GM21786 (cell line): ENCODE measurements at regions not wholly inside any gene's neighbourhood (a gene's known extent, or its start where the extent isn't known, plus 50 kb on each side); places are given as distances from the start of the nearest gene placed in this dataset.

ENCODE experiments used
- ATAC-seq: cut with Tn5 transposase; IDR thresholded peaks from one replicate; pipeline ENCODE4 v1.9.1; 2021; ENCODE audit not compliant: unreplicated experiment

DNA sequence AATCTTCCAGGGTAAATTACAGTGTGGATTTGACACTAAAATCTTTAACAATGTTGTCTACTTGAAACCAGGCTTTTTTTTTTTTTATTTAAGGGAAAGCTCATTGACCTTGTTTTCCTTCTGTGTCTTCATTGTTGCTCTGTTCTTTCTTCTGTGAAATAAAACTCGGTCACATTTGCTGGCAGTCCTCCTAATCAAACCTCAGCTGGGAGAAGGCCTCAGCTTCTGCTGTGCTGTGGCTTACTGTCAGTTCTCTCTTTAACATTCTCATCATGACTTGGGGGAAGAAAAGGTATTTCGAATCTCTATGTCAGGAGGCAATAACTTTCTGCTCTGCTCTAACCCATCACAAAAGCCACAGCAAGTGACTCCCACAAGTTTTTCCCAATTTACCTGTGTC lies 268.9 kb downstream of the ZNF608 start:
- no peak for ATAC-seq

GRCh38 chr5:124477062-124477461 lies 269.4 kb downstream of the ZNF608 start:
- ATAC-seq: no peak

DNA sequence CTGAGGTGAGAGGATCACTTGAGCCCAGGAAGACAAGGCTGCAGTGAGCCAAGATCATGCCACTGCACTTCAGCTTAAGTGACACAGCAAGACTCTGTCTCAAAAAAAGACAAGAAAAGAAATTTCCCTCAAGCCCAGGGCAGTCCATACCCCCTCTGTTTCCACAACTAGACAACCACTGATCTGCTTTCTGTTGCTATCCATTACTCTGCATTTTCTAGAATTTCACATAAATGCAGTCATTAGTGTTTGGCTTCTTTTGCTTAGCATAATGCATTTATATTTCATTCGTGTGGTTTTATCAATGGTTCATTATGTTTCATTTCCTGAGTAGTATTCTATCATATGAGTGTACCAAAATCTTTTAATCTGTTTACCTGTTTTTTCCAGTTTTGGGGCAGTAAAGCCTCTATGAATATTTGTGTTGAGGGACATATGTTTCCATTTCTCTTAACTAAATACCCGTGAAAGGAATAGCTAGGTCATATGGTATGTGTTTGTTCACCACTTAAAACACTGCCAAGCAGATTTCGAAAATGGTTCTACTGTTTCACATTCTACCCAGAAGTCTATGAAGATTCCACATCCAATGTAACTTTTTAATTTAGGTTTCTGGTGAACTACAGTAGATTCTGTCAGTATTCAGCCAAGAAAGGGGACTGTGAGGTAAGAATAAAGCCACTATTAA lies 271.8 kb downstream of the ZNF608 start:
- no peak for ATAC-seq

DNA sequence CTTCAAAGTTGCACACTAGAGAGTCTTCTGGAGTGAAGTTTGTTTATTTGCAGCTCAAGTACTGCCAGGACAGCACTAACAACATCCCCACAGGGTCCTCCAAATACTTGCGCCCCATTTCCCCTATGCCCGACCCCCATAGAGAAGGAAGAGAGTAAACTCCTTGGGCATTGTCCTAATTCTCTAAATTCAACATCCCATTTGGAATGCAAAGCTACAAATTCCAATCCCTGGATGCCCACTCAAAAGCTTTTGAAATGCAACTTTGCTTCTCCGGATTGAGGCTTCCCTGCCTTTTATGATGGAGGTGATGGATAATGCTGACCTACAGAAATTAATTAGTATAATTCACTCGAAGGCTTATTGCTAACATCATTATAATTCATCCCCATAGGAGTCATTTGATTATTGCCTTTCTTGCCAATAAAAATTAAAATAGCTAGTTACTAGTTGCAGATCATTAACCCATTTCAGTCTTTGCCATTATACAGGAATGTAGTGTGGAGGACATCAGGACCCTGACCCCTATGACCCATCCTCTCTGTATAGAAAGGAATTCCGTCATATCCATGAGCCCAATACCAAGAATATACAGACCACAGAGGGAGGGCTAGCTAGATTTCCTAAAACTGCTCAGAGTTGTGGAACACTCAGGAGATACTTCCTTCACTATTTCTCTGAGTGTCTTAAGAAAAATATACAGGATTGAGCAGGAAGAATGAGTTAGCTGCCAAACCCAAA lies 277.6 kb downstream of the ZNF608 start:
- ATAC-seq: no peak

- no peak for ATAC-seq
These were observed 278.7 kb downstream of the ZNF608 start for GRCh38 chr5:124467745-124468144.

DNA sequence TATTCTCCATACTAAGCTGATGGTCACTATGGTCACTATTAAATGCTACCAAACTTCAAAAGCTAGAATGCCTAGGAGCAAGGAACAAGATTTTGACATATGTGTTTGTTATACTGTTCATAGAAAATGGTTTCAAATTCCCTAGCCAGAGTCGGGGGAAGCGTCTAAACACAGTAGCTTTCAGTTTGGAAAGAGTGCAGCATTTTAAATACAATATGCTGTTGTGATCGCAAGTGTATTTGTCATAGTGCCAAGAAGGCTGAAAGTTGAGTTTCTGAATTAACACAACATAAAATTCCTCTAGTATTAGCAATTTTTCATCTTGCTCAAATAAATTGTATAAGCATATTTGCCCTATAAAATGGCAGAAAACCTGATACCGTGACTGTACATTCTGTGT lies 280.4 kb downstream of the ZNF608 start:
- ATAC-seq: no peak

GRCh38 chr5:124463851-124464250 lies 282.6 kb downstream of the ZNF608 start:
- no peak for ATAC-seq

DNA sequence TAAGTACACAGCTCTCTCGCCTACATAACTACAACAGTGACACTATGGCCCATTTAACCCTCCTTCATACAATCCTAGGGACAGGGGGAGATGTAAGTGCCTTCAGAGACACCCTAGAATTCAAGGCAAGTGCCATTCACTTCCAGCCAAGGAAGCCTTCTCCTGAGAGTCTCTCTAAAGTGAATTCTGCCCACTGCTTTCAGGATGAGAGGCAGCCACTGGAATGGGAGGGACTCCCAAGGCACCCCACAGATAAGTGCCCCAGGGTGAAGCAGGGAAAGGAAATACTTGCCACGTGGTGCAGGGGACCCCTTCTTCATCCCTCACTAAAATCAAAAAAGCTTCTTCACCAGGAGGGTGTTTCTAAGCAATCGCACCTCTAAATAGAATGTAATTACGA lies 283.7 kb downstream of the ZNF608 start:
- ATAC-seq: no peak

DNA sequence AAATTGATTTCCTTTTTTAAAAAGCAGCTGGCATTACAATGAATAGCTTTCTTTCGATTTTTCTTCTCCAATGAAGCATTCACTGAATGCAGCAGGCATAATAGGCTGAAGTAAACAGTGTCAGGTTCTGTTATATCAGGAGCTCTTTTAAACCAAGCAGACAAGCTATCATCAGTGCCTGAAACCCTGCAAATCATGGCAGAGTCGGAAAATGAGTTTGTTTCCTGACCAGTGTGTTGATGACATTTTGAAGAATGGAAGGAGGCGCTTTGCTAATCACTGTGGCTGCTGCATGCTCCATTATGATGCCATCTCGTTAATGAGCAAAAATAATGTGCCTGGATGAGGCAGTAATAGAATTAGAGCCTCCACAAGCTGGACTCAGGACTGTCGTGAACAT lies 284.5 kb downstream of the ZNF608 start:
- no peak for ATAC-seq

DNA sequence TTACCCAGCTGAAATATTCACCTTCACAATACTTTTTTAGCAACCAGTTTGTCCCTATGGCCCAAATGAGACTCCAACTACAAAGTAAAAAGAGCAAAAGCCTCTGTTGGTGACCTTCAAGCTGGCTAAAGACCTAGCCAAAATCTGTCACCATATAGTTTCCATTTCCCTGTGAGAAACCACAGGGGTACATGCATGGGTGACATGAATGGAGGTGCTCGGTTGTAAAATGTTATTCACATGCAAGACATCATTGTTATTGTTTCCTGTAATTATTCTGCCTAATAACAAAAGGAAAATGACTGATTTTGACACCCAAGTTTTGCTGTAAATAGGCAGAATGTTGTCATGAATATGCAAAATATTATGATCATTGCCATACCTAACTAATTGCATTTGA lies 285.3 kb downstream of the ZNF608 start:
- no peak for ATAC-seq

- ATAC-seq: no peak
These were observed 285.8 kb downstream of the ZNF608 start for GRCh38 chr5:124460642-124461041.

DNA sequence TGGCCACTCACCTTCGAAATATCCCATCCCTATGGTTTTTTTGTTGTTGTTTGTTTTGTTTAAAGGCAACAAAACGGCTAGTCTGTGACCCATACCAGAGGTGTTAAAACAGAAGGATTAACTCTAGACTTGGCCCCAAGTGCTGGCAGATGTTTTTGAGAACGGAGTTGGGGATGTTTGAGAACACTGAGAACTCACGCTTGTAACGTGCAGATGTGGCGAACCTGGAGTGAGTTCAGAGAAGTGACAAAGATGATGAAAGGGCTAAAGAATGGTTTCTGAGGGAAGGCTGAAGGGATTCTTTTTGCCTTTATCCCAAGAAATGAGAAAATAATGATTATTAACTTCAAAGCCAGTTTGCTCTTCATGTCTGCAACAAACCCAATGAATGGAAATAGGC lies 286.5 kb downstream of the ZNF608 start:
- no peak for ATAC-seq

DNA sequence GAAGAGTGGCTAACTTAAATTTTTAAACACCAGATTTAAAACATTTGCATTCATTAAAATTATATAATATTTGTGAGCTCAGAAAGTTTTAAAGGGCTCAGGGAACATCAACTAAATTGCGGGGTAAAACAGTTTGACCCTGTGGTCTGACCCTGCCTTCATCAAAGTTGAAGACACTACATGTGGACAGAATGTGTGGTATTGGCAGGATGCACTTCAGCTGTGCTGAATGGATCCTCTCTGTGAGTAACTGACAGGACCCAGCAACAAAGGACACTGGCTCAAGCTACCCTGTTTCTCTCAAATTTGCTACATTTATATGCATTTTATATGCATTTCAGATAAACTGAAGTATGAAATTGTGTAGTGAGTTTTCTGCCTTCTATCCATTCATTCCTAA lies 288.5 kb downstream of the ZNF608 start:
- ATAC-seq: no peak

GRCh38 chr5:124457101-124457500 lies 289.3 kb downstream of the ZNF608 start:
- ATAC-seq: no peak

GRCh38 chr5:124456249-124456648 lies 290.2 kb downstream of the ZNF608 start:
- no peak for ATAC-seq

GRCh38 chr5:124454081-124454480 lies 292.4 kb downstream of the ZNF608 start:
- no peak for ATAC-seq

DNA sequence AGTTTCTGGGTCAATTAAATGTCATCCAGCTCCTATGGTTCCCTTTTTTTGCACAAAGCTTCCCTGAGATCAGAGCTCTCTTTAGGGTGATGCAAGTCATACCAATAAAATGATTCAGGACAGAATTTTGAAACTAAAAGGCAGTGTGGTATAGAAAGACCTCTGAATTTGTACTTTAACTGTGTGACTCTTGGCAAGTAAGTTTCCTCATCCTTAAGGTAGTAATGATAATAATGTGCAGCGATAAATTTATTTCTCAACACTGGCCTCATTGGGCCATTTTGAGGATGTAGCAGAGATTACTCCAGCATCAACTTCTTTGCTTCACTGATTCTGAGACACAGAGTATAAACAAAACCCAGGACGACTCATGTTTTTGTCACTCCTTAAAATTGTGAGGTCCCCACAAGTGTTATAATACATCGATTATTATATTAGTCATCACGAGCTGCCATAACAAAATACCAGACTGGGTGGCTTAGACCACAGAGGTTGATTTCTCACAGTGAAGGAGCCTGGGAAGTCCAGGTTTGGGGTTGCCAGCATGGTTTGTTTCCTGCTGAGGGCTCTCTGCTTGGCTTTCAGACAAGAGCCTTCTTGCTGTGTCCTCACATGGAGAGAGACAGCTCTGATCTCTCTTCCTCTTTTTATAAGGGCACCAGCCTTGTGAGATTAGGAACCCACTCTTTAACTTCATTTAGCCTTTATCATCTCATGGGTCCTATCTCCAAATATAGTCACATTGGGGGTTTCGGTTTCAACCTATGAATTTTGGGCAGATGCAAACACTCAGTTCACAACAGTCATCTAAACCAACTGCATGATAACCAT lies 293.0 kb downstream of the ZNF608 start:
- ATAC-seq: peak; percentile 96

DNA sequence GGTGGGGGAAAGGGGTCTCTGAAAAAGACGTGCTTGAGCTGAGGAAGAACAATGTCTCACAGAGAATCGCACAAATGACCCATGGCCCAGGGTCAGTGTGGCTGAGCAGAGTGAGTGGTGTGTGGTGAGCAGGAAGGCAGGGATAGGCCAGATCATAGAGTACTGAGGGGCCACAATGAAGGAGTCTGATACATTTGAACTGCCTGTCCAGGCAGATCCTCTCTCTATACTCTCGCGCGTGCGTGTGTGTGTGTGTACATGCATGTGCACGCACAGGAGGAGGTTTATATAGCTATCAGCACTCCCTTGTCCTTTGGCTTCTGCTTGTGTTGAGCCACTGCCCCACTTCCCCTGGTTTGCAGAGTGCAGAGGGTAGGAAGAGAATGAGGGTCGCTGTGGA lies 294.0 kb downstream of the ZNF608 start:
- no peak for ATAC-seq

- ATAC-seq: no peak
These were observed 294.6 kb downstream of the ZNF608 start for GRCh38 chr5:124451721-124452383.

- ATAC-seq: no peak
These were observed 300.3 kb downstream of the ZNF608 start for GRCh38 chr5:124446120-124446519.

- no peak for ATAC-seq
These were observed 301.3 kb downstream of the ZNF608 start for GRCh38 chr5:124445070-124445619.
